HUES6 (cell line): ENCODE measurements at regions not wholly inside any gene's neighbourhood (a gene's known extent, or its start where the extent isn't known, plus 50 kb on each side); places are given as distances from the start of the nearest gene placed in this dataset.

ENCODE experiments used
- H3K27ac ChIP-seq: 2 replicates; pipeline ENCODE4 v1.7.0; 2013; ENCODE audit warnings: low read depth, mild to moderate bottlenecking, low read length, inconsistent platforms
- H3K27me3 ChIP-seq: 2 replicates; pipeline ENCODE4 v1.6.1; 2013; ENCODE audit warnings: low read length; ENCODE audit not compliant: control insufficient read depth, insufficient read depth
- H3K36me3 ChIP-seq: 2 replicates; pipeline ENCODE4 v1.6.1; 2013; ENCODE audit warnings: low read length; ENCODE audit not compliant: control insufficient read depth, insufficient read depth
- H3K4me1 ChIP-seq: 2 replicates; pipeline ENCODE4 v1.6.1; 2013; ENCODE audit warnings: low read length; ENCODE audit not compliant: control insufficient read depth, insufficient read depth
- H3K4me3 ChIP-seq: 2 replicates; pipeline ENCODE4 v1.5.1; 2013; ENCODE audit warnings: low read depth, low read length
- H3K9ac ChIP-seq: one replicate; pipeline ENCODE4 v1.6.1; 2013; ENCODE audit warnings: mild to moderate bottlenecking, low read length
- H3K9me3 ChIP-seq: 2 replicates; pipeline ENCODE4 v1.6.1; 2013; ENCODE audit warnings: low read depth, low read length; ENCODE audit not compliant: control insufficient read depth, insufficient read depth

- H3K4me3 ChIP-seq = 0 out of 2 replicates have a peak overlapping the region, but pooled peaks have one; percentile 1
- H3K27ac ChIP-seq = no peak overlapping the region
- 0 out of 2 replicates have a peak, but pooled peaks cover 2% of the 10 kb centered on the region for H3K27me3 ChIP-seq
- H3K36me3 ChIP-seq = no peaks in the 10 kb centered on the region
- H3K9ac ChIP-seq = no peak overlapping the region
- peaks cover 4% of the 10 kb centered on the region for H3K9me3 ChIP-seq
- H3K4me1 ChIP-seq = peaks cover 6% of the 10 kb centered on the region
Observed at GRCh38 chr14:101151226-101151926, 247.9 kb upstream of the RTL1 start.

- Histone ChIP-seq H3K9ac (no peak overlapping the region), H3K36me3 (no peaks in the 10 kb centered on the region), H3K4me1 (peaks cover 6% of the 10 kb centered on the region), H3K27me3 (0 out of 2 replicates have a peak, but pooled peaks cover 2% of the 10 kb centered on the region), H3K27ac (no peak overlapping the region), H3K9me3 (peaks cover 6% of the 10 kb centered on the region), H3K4me3 (no peak overlapping the region)
Observed at GRCh38 chr14:101151927-101152305, 248.4 kb upstream of the RTL1 start.

GRCh38 chr14:101152855-101153254 lies 249.3 kb upstream of the RTL1 start:
- Histone ChIP-seq H3K4me3 (no peak overlapping the region), H3K9me3 (peaks cover 6% of the 10 kb centered on the region), H3K9ac (no peak overlapping the region), H3K36me3 (no peaks in the 10 kb centered on the region), H3K4me1 (peaks cover 6% of the 10 kb centered on the region), H3K27me3 (0 out of 2 replicates have a peak, but pooled peaks cover 2% of the 10 kb centered on the region), H3K27ac (no peak overlapping the region)

- 0 out of 2 replicates have a peak, but pooled peaks cover 2% of the 10 kb centered on the region for H3K27me3 ChIP-seq
- H3K9me3 ChIP-seq = peaks cover 6% of the 10 kb centered on the region
- no peak overlapping the region for H3K9ac ChIP-seq
- H3K4me1 ChIP-seq = peaks cover 6% of the 10 kb centered on the region
- H3K27ac ChIP-seq = no peak overlapping the region
- H3K36me3 ChIP-seq = no peaks in the 10 kb centered on the region
- no peak overlapping the region for H3K4me3 ChIP-seq
Observed at GRCh38 chr14:101153691-101154090, 250.2 kb upstream of the RTL1 start.

- H3K9ac ChIP-seq = no peak overlapping the region
- no peaks in the 10 kb centered on the region for H3K36me3 ChIP-seq
- 0 out of 2 replicates have a peak, but pooled peaks cover 2% of the 10 kb centered on the region for H3K27me3 ChIP-seq
- H3K27ac ChIP-seq = no peak overlapping the region
- peaks cover 6% of the 10 kb centered on the region for H3K9me3 ChIP-seq
- H3K4me3 ChIP-seq = no peak overlapping the region
- peaks cover 11% of the 10 kb centered on the region for H3K4me1 ChIP-seq
Observed at GRCh38 chr14:101155575-101155974, 252.1 kb upstream of the RTL1 start.

GRCh38 chr14:101167428-101167827 lies 263.9 kb upstream of the RTL1 start:
- H3K27ac ChIP-seq = no peak overlapping the region
- no peaks in the 10 kb centered on the region for H3K27me3 ChIP-seq
- no peak overlapping the region for H3K9ac ChIP-seq
- no peaks in the 10 kb centered on the region for H3K4me1 ChIP-seq
- H3K9me3 ChIP-seq = peaks cover 41% of the 10 kb centered on the region
- H3K36me3 ChIP-seq = no peaks in the 10 kb centered on the region
- no peak overlapping the region for H3K4me3 ChIP-seq

- Histone ChIP-seq H3K27me3 (no peaks in the 10 kb centered on the region), H3K4me3 (no peak overlapping the region), H3K9me3 (peaks cover 46% of the 10 kb centered on the region), H3K36me3 (no peaks in the 10 kb centered on the region), H3K4me1 (no peaks in the 10 kb centered on the region), H3K27ac (no peak overlapping the region), H3K9ac (no peak overlapping the region)
Observed at GRCh38 chr14:101169267-101169666, 265.7 kb upstream of the RTL1 start.

GRCh38 chr14:101171650-101172049 lies 268.1 kb upstream of the RTL1 start:
- H3K36me3 ChIP-seq = no peaks in the 10 kb centered on the region
- no peaks in the 10 kb centered on the region for H3K27me3 ChIP-seq
- H3K9ac ChIP-seq = no peak overlapping the region

GRCh38 chr14:101173698-101174521 lies 270.4 kb upstream of the RTL1 start:
- H3K27ac ChIP-seq = no peak overlapping the region
- H3K36me3 ChIP-seq = no peaks in the 10 kb centered on the region
- peaks cover 12% of the 10 kb centered on the region for H3K9me3 ChIP-seq

More at GRCh38 chr14:101171650-101172049, 268.1 kb upstream of the RTL1 start:
- no peak overlapping the region for H3K27ac ChIP-seq
- peaks cover 27% of the 10 kb centered on the region for H3K9me3 ChIP-seq
- H3K4me1 ChIP-seq = no peaks in the 10 kb centered on the region
- H3K4me3 ChIP-seq = no peak overlapping the region

GRCh38 chr14:101174522-101174838 lies 271.0 kb upstream of the RTL1 start:
- Histone ChIP-seq H3K27ac (no peak overlapping the region), H3K36me3 (no peaks in the 10 kb centered on the region), H3K27me3 (no peaks in the 10 kb centered on the region), H3K4me1 (no peaks in the 10 kb centered on the region; the same call in 1 of the 2 replicates), H3K4me3 (no peak overlapping the region), H3K9me3 (peaks cover 7% of the 10 kb centered on the region), H3K9ac (no peak overlapping the region)

More at GRCh38 chr14:101173698-101174521, 270.4 kb upstream of the RTL1 start:
- H3K4me1 ChIP-seq = no peaks in the 10 kb centered on the region; the same call in 1 of the 2 replicates
- H3K4me3 ChIP-seq = no peak overlapping the region
- H3K9ac ChIP-seq = no peak overlapping the region
- no peaks in the 10 kb centered on the region for H3K27me3 ChIP-seq

- Histone ChIP-seq H3K27ac (no peak overlapping the region), H3K27me3 (no peaks in the 10 kb centered on the region), H3K4me1 (no peaks in the 10 kb centered on the region; the same call in 1 of the 2 replicates), H3K4me3 (no peak overlapping the region), H3K9ac (no peak overlapping the region), H3K36me3 (no peaks in the 10 kb centered on the region), H3K9me3 (peaks cover 9% of the 10 kb centered on the region)
Observed at GRCh38 chr14:101174980-101175606, 271.6 kb upstream of the RTL1 start.
